MM.1S (cell line): ENCODE measurements at regions not wholly inside any gene's neighbourhood (a gene's known extent, or its start where the extent isn't known, plus 50 kb on each side); places are given as distances from the start of the nearest gene placed in this dataset.

Source experiments
- CTCF ChIP-seq: fragments of 300-600 bp; sonication (generic); IDR thresholded peaks from 2 replicates; pipeline ENCODE4 v1.5.1; 2016; ENCODE audit warnings: antibody characterized with exemption, low read length, mixed read lengths
- EZH2 ChIP-seq: fragments of 300-600 bp; sonication (generic); optimal IDR thresholded peaks from 2 replicates; pipeline ENCODE3; 2017; ENCODE audit warnings: low read depth, mild to moderate bottlenecking, antibody characterized with exemption, low read length, mixed read lengths

- TF ChIP-seq CTCF (no peak), EZH2 (no peak)
These were observed 775.6 kb upstream of the EEF2KMT start for GRCh38 chr16:5873221-5873620.
